Thyroid gland (tissue), 4 donors: ENCODE measurements at regions not wholly inside any gene's neighbourhood (a gene's known extent, or its start where the extent isn't known, plus 50 kb on each side); places are given as distances from the start of the nearest gene placed in this dataset.

Source experiments
- CTCF ChIP-seq, 6 experiments: fragments of 200-600 bp in 3 of 6; fragments of 450-650 bp in 3 of 6; sonication (generic) in 3 of 6; IDR thresholded peaks; one replicate each; pipeline ENCODE4 v1.5.1; 2016 to 2019; ENCODE audit warnings: antibody characterized with exemption in 6 of 6, mild to moderate bottlenecking in 2 of 6, inconsistent platforms in 1 of 6, moderate library complexity in 1 of 6
- POLR2A ChIP-seq, 2 donors: fragments of 450-650 bp; IDR thresholded peaks; one replicate each; pipeline ENCODE4 v1.6.1; 2017; ENCODE audit warnings: antibody characterized with exemption in 2 of 2, mild to moderate bottlenecking in 2 of 2, moderate library complexity in 1 of 2

- no peak for TF ChIP-seq POLR2A (IDR thresholded peaks at IDR 0.05)
- no peak for TF ChIP-seq CTCF (IDR thresholded peaks at IDR 0.05)
Observed at GRCh38 chr4:187484186-187484585, 511.4 kb upstream of the ZFP42 start.
